Fibroblast of skin of back (primary cell): ENCODE measurements at regions not wholly inside any gene's neighbourhood (a gene's known extent, or its start where the extent isn't known, plus 50 kb on each side); places are given as distances from the start of the nearest gene placed in this dataset.
A peak's percentile ranks its signal among the peaks of the same experiment; 100 is the strongest.
"Not testable (repeated sequence)": the region's sequence is repeated elsewhere in the genome, so short reads cannot be mapped to it uniquely, and the experiment has no call there.

Source experiments
- DNase-seq: peaks from one replicate; pipeline ENCODE4 v3.0.0-alpha.2; 2013

GRCh38 chrX:84267432-84267831, 79.4 kb upstream of the RPS6KA6 start:
- not testable (repeated sequence) for DNase-seq

- no peak for DNase-seq
Observed at GRCh38 chrX:84259868-84260267, 71.9 kb upstream of the RPS6KA6 start.

GRCh38 chrX:84258708-84259107, 70.7 kb upstream of the RPS6KA6 start:
- DNase-seq = no peak

- DNase-seq = peak; percentile 81
Observed at GRCh38 chrX:84248226-84248625, 60.2 kb upstream of the RPS6KA6 start.

- peak; percentile 25 for DNase-seq
Observed at GRCh38 chrX:84240848-84241565, 53.0 kb upstream of the RPS6KA6 start.
